ENCODE measurements at regions not wholly inside any gene's neighbourhood (a gene's known extent, or its start where the extent isn't known, plus 50 kb on each side); places are given as distances from the start of the nearest gene placed in this dataset.
"Not testable (repeated sequence)": the region's sequence is repeated elsewhere in the genome, so short reads cannot be mapped to it uniquely, and the experiment has no call there.

DNA sequence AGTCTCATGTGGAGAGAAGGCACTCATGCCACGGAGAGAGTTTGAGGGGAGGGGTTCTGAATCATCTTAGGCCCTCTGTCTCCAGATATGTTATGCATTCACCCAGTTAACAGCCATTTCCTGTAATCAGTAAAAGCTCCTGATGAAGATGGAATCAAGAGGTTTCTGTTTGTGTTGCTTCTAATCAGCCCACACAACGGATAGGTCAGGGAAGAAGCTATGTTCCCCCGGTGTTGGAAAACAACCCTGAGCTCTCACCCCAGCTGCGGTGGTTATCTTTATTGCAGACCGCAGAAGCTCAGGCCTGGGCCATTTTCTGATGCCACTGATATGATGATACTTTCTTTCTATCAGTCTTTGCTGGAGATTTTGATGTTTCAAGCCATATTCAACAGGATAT, 338.5 kb upstream of the ONECUT1 start:
- TF ChIP-seq, protein P1, sequence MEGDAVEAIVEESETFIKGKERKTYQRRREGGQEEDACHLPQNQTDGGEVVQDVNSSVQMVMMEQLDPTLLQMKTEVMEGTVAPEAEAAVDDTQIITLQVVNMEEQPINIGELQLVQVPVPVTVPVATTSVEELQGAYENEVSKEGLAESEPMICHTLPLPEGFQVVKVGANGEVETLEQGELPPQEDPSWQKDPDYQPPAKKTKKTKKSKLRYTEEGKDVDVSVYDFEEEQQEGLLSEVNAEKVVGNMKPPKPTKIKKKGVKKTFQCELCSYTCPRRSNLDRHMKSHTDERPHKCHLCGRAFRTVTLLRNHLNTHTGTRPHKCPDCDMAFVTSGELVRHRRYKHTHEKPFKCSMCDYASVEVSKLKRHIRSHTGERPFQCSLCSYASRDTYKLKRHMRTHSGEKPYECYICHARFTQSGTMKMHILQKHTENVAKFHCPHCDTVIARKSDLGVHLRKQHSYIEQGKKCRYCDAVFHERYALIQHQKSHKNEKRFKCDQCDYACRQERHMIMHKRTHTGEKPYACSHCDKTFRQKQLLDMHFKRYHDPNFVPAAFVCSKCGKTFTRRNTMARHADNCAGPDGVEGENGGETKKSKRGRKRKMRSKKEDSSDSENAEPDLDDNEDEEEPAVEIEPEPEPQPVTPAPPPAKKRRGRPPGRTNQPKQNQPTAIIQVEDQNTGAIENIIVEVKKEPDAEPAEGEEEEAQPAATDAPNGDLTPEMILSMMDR (IDR thresholded peaks at IDR 0.05), result no peak
- TF ChIP-seq EP300 (IDR thresholded peaks at IDR 0.05) (no peak), POLR2A (IDR thresholded peaks at IDR 0.05) (no peak)
- Histone ChIP-seq H3K9me3 (no peaks in the 10 kb centered on the region), H3K27ac (no peak overlapping the region), H3K36me3 (no peaks in the 10 kb centered on the region), H3K4me1 (ENCODE audit: insufficient read depth) (no peaks in the 10 kb centered on the region), H3K4me3 (no peak overlapping the region), H3K27me3 (no peaks in the 10 kb centered on the region)
- DNase-seq, result no peak
- intact Hi-C loops (cut with DNase I), result no loop called here
- WGBS, 3 donors, result 21 to 42% (median 23%) methylated on average over 5 of the region's 5 CpGs

DNA sequence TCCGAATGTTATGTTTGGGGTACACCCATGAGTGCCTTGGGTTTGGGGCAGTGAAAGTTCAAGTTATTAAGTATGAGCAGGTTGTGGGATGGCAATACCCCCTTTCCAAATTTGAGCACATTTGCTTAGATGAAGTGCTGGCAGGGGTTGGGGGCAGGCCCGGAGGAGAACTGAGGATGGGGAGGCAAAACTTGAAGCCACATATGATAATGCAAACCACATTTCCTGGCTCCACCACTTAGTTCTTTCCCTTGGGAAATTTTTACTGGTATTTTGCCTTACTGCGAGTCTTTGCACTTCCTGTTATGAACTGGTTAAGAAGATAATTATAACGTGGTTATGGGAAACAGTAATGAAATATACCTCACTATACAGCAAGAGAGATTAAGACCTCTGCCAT, 336.0 kb upstream of the ONECUT1 start:
- no peaks in the 10 kb centered on the region for H3K4me1 ChIP-seq (ENCODE audit: insufficient read depth)
- WGBS, 3 donors, result 32 to 43% (median 34%) methylated on average over 4 of the region's 4 CpGs
- DNase-seq, result no peak

DNA sequence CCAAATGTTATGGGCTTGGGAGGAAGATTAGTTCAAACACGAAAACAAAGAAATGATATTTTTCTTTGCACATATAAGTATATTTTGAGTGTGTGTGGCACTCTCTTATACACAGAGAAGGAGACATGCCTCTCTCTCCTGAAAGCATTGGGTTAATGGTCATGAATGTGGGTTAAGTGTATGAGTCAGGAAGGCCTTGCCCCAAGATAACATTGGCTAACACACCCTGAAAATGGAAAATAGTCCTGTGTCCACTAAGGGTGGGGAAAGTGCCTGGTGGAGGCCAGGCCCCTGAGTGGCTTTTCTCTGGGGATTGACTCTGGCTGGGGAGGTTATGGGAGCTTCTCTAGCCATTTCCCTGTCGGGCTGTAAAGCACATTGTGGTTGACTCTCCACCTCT, 332.7 kb upstream of the ONECUT1 start:
- no peaks in the 10 kb centered on the region for H3K4me1 ChIP-seq (ENCODE audit: insufficient read depth)
- DNase-seq, result no peak
- intact Hi-C loops (cut with DNase I), result no loop called here
- H3K4me3 ChIP-seq, result no peak overlapping the region
- H3K27me3 ChIP-seq, result no peaks in the 10 kb centered on the region
- no peak overlapping the region for H3K27ac ChIP-seq
- 68 to 79% (median 78%) methylated on average over 2 of the region's 2 CpGs for WGBS, 3 donors
- H3K9me3 ChIP-seq, result no peaks in the 10 kb centered on the region
- H3K36me3 ChIP-seq, result no peaks in the 10 kb centered on the region
- TF ChIP-seq EP300 (IDR thresholded peaks at IDR 0.05) (no peak), POLR2A (IDR thresholded peaks at IDR 0.05) (no peak)
- TF ChIP-seq, protein P1 (IDR thresholded peaks at IDR 0.05), result no peak

More for the DNA sequence above, 336.0 kb upstream of the ONECUT1 start:
- intact Hi-C loops (cut with DNase I), result no loop called here
- no peak overlapping the region for H3K4me3 ChIP-seq
- TF ChIP-seq EP300 (IDR thresholded peaks at IDR 0.05) (no peak), POLR2A (IDR thresholded peaks at IDR 0.05) (no peak)
- TF ChIP-seq, protein P1 (IDR thresholded peaks at IDR 0.05), result no peak
- no peak overlapping the region for H3K27ac ChIP-seq
- no peaks in the 10 kb centered on the region for H3K9me3 ChIP-seq
- no peaks in the 10 kb centered on the region for H3K27me3 ChIP-seq
- no peaks in the 10 kb centered on the region for H3K36me3 ChIP-seq

DNA sequence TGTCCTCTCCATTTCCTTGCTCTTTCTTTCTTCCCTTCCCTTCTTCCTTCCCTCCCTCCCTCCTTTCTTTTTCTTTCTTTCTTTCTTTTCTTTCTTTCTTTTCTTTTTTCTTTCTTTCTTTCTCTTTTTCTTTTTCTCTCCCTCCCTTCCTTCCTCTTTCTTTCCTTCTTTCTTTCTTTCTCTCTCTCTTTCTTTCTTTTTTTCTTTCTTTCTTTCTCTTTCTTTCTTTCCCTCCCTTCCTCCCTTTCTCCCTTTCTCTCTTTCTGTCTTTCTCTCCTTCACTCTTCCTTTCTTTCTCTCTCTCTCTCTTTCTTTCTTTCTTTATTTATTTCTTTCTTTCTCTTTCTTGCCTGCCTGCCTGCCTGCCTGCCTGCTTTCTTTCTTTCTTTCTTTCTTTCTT, 326.8 kb upstream of the ONECUT1 start:
- H3K4me3 ChIP-seq; H3K27me3 ChIP-seq; DNase-seq; intact Hi-C loops (cut with DNase I); H3K27ac ChIP-seq; H3K36me3 ChIP-seq; H3K4me1 ChIP-seq (ENCODE audit: insufficient read depth); H3K9me3 ChIP-seq: not testable (repeated sequence)

DNA sequence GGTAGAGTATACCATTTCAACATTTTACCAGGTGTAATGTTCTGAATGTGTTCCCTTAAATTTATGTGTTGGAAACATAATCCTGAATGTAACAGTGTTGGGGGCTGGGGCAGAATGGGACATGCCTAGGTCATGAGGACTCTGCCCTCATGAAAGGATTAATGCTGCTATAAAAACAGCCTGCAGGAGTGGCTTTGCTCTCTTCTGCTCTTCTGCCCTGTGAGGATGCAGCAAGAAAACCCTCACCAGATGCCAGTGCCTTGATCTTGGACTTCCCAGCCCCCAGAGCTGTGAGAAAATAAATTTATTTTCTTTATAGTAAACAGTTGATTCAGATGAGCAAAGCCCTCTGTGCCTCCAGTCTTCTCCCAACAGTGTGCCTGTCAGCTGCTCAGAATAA, 326.0 kb upstream of the ONECUT1 start:
- Histone ChIP-seq H3K27ac (no peak overlapping the region), H3K4me1 (ENCODE audit: insufficient read depth) (no peaks in the 10 kb centered on the region), H3K27me3 (no peaks in the 10 kb centered on the region), H3K4me3 (no peak overlapping the region), H3K9me3 (no peaks in the 10 kb centered on the region), H3K36me3 (no peaks in the 10 kb centered on the region)
- intact Hi-C loops (cut with DNase I), result no loop called here
- TF ChIP-seq, protein P1 (IDR thresholded peaks at IDR 0.05), result no peak
- no peak for TF ChIP-seq POLR2A (IDR thresholded peaks at IDR 0.05)
- no peak for TF ChIP-seq EP300 (IDR thresholded peaks at IDR 0.05)
- DNase-seq, result no peak
